Right forelimb (tissue), 1 donor: ENCODE measurements at regions not wholly inside any gene's neighbourhood (a gene's known extent, or its start where the extent isn't known, plus 50 kb on each side); places are given as distances from the start of the nearest gene placed in this dataset.
"Not testable (repeated sequence)": the region's sequence is repeated elsewhere in the genome, so short reads cannot be mapped to it uniquely, and the experiment has no call there.

ENCODE experiments used
- DNase-seq: peaks from one replicate; pipeline ENCODE4 v3.0.0-alpha.2; 2018

GRCh38 chr10:8350250-8350967 is 295.9 kb downstream of the GATA3 start:
- no peak for DNase-seq

DNA sequence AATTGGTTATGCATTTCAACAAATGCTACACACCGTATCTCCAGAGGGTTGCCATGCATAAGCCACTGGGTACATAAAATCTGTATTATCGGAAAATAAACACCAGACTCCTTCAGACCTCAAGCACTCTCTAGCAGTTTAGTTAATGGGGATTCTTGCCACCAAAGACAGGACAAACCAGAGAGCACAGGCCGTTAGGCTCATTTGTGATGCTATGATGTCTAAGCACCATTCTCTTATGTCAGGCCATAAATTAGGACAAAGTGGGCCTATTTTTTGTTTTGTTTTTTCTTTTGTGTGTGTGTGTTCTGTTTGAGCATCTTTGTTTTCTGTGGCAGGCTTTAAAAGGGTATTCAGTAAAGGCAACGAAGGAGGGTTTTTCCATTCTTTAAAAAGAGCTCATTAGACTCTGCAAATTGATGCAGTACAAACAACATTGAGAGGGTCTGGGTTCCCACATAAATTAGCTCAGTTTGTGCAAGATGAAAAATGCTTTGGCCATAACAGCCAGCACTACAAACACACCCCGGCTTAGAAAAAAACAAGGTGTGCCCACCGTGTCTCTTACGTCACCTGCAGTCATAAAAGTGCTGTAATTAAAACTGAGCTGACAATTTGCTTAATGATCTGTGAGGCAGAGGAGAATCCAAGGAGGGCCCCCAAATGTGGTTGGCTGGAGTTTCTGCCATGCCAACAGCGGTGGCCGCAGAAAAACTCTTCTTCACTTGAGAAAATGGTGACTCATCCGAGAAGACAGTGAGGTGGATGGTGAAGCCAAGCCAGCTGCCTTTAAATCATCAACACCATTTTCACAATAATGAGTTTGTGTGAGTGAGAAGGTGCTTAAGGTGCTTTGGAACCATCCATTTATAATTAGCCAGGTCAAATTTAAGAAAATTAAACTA is 297.9 kb downstream of the GATA3 start:
- DNase-seq: no peak

- no peak for DNase-seq
These were observed 301.8 kb downstream of the GATA3 start for GRCh38 chr10:8356283-8356682.

GRCh38 chr10:8359467-8359866 is 305.0 kb downstream of the GATA3 start:
- no peak for DNase-seq

DNA sequence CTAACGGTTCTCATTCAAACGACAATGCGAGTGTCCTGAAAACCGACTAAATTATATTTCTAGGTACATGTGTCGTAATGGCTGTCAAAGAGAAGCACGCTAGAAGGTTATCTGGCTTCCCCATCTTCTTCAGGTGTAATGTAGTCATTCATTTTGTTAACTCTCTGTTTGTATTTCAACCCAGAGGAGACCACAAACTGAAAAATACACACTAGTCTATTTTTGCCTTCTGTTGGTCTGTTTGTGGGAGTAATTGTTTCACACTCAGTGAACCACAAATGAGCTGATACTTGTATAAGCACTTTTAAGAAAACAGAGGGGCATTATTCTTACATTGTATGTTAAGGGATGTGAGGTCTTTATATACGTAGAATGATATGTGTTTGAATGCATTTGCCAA is 305.9 kb downstream of the GATA3 start:
- no peak for DNase-seq

GRCh38 chr10:8360814-8361509 is 306.5 kb downstream of the GATA3 start:
- no peak for DNase-seq

DNA sequence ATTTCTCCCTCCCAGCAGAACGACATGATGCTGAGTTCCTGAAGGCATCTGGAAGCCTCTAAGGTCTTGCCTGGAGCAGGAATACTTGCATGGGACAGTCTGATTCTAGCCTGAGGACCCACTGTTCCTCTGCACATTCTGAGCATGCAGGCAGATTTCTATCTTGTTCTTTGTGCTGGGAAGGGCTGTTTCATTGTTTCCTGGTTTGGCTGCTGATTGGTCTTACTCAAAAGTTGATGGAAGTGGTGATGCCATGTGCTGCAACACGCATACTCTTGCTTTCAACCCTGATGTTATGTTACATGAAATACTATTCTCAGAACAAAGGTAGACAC is 307.0 kb downstream of the GATA3 start:
- no peak for DNase-seq

DNA sequence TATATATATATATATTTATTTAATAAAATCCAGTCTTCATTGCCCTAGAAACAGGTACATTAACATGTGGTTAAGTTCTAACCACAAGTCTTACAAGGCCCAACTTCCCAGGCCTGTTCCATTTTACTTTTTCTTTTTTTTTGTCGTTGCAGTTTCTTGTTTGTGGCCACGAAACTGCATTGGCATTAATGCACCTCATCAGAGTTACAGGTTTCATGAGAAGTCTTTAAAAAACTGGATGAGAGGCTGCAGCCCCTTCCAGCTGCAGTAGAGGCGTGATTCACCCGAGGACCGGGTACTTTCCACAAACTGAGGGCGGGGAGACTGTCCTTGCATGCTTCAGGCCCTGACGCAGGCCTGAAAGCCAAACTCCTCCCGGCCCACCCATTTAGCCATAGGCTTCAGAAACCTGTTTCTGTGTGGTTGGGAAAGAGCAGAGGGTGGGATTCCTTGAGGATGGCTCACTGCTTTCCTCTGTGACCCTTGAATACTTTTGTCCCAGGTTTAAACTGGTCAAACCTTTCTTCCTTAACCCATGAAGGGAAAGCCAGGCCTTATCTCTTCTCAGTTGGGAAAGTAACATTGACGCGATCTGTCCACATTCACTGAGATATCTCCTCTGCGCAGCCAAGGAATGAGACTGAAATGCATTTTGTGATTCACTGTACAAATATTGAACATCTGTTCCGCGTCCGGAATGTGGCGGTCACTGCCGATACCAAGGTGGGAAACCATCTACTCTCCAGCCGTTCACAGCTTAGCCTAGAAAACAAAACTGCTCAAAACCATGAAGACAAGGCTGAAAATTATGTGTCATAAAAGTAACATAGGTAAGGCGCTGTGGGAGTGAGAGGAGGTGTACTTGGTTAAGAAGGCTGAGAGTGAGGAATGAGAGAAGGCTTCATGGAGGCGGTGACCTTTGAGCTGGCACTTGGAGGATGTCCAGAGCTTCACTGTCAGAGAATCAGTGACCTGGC is 311.7 kb downstream of the GATA3 start:
- DNase-seq: no peak

DNA sequence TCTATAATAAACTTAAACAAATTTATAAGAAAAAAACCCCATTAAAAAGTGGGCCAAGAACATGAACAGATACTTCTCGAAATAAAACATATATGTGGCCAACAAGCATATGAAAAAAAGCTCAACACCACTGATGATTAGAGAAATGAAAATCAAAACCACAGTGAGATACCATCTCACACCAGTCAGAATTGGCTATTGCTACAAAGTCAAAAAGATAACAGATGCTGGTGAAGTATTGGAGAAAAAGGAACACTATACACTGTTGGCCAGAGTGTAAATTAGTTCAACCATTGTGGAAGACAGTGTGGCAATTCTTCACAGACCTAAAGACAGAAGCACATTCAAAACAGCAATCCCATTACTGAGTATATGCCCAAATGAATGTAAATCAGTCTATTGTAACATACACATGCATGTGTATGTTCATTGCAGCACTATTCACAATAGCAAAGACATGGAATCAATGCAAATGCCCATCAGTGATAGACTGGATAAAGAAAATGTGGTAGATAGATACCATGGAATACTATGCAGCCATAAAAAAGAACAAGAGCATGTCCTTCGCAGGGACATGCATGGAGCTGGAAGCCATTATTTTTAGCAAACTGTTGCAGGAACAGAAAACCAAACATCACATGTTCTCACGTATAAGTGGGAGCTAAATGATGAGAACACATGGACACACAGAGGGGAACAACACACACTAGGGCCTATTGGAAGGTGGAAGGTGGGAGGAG is 313.4 kb downstream of the GATA3 start:
- not testable (repeated sequence) for DNase-seq

DNA sequence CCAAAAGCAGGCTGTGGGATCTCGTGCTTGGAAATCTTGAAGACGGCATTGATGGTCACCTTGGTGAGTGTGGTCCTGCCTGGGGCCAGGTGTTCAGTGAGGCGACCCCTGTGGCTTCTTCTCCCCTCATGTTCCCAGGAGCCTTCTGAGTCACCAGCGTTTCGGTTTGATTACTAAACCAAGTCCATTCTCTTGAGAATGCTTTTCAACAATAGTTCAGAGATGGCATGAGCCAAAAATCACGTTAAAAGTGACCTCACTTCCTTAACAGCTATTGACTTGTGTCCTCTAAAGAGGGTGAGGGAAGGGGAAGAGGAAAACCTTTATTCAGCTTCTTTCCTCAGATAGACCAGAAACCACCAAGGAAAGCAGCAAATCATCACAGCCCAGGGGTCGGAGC is 315.2 kb downstream of the GATA3 start:
- no peak for DNase-seq

- DNase-seq: no peak
These were observed 319.8 kb downstream of the GATA3 start for GRCh38 chr10:8374334-8374733.

- no peak for DNase-seq
These were observed 320.6 kb downstream of the GATA3 start for GRCh38 chr10:8375137-8375536.

GRCh38 chr10:8378198-8378983 is 323.9 kb downstream of the GATA3 start:
- no peak for DNase-seq

GRCh38 chr10:8379906-8380832 is 325.7 kb downstream of the GATA3 start:
- DNase-seq: no peak

- no peak for DNase-seq
These were observed 326.5 kb downstream of the GATA3 start for GRCh38 chr10:8380833-8381496.

GRCh38 chr10:8386781-8387180 is 332.3 kb downstream of the GATA3 start:
- DNase-seq: no peak

- DNase-seq: no peak
These were observed 335.1 kb downstream of the GATA3 start for GRCh38 chr10:8389630-8390029.

- DNase-seq: no peak
These were observed 337.7 kb downstream of the GATA3 start for GRCh38 chr10:8392216-8392615.

DNA sequence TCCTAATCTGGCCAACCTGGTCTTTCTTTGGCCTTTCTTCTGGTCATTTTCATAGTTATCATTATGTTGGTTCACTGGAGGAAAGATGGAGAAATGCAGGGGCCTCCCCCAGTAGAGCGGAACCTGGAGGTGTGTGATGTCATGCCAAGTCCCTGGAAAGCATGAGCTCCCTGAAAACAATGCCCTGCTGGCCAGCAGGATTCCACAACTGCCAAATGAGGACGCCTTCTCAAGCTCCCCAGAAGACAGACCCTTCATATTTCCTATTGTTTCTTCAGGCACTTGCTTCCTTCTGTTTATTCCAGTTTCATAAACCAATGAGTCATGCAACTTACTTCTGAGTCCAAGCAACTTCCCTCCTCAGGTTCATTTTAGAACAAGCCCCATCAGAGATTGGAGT is 339.0 kb downstream of the GATA3 start:
- no peak for DNase-seq
